Panc1 (cell line): ENCODE measurements at regions not wholly inside any gene's neighbourhood (a gene's known extent, or its start where the extent isn't known, plus 50 kb on each side); places are given as distances from the start of the nearest gene placed in this dataset.

Experiments used
- ATAC-seq: fragments of 200-7000 bp; cut with Tn5 transposase; 2 replicates; pipeline ENCODE4 v1.9.1; 2020; ENCODE audit warnings: mild to moderate bottlenecking, moderate library complexity
- BruUV-seq: library from RNA; stranded (reverse); fragments of 400-500 nt; replicated peaks from 2 replicates; lab custom pipeline; 2021; lab: Mats Ljungman, UMichigan
- CTCF ChIA-PET: fragments of 300-600 bp; sonication (Branson Sonifier 250); formaldehyde crosslinking; loops from one replicate; lab custom pipeline; 2022; ENCODE audit warnings: antibody characterized with exemption; lab: Charles Lee
- POLR2A ChIA-PET: fragments of 300-600 bp; sonication (Branson Sonifier 250); formaldehyde crosslinking; loops from one replicate; lab custom pipeline; 2022; ENCODE audit warnings: antibody characterized with exemption; lab: Charles Lee
- DNase-seq: peaks from one replicate; pipeline ENCODE4 v3.0.0-alpha.2; 2010; ENCODE audit warnings: low read depth, low spot score
- H3K27ac ChIP-seq: 2 replicates; pipeline ENCODE4 v1.5.1; 2011; ENCODE audit warnings: mild to moderate bottlenecking, low read length, inconsistent platforms
- H3K27me3 ChIP-seq: fragments of 200-500 bp; sonication (Bioruptor generic); 2 replicates; pipeline ENCODE4 v1.6.0; 2014; ENCODE audit warnings: low read length, inconsistent platforms; ENCODE audit not compliant: control insufficient read depth, insufficient read depth
- H3K36me3 ChIP-seq: fragments of 200-500 bp; sonication (Bioruptor generic); 2 replicates; pipeline ENCODE4 v1.5.1; 2014; ENCODE audit warnings: inconsistent platforms, mild to moderate bottlenecking, low read length, moderate library complexity; ENCODE audit not compliant: control insufficient read depth, insufficient read depth
- H3K4me1 ChIP-seq: 2 replicates; pipeline ENCODE4 v1.5.1; 2011; ENCODE audit warnings: inconsistent platforms, mild to moderate bottlenecking, low read length, moderate library complexity; ENCODE audit not compliant: control insufficient read depth, insufficient read depth
- H3K4me3 ChIP-seq, 2 experiments: 2 replicates each; pipeline ENCODE4 v1.5.1; 2011 to 2012; ENCODE audit warnings: low read depth in 2 of 2, low read length in 2 of 2, mild to moderate bottlenecking in 2 of 2, inconsistent platforms in 1 of 2, moderate library complexity in 1 of 2
- H3K9me3 ChIP-seq: fragments of 200-500 bp; sonication (Bioruptor generic); 2 replicates; pipeline ENCODE4 v1.5.1; 2014; ENCODE audit warnings: low read depth, mild to moderate bottlenecking, inconsistent platforms, low read length, moderate library complexity; ENCODE audit not compliant: control insufficient read depth, insufficient read depth
- POLR2AphosphoS5 ChIP-seq: IDR thresholded peaks from 2 replicates; pipeline ENCODE4 v1.6.1; 2012; ENCODE audit warnings: mild to moderate bottlenecking, low read depth, low read length, moderate library complexity
- SIN3A ChIP-seq: IDR thresholded peaks from 2 replicates; pipeline ENCODE4 v1.6.1; 2012; ENCODE audit warnings: low read depth, mild to moderate bottlenecking, low read length, moderate library complexity, borderline replicate concordance; ENCODE audit not compliant: insufficient read depth
- TCF7L2 ChIP-seq: IDR thresholded peaks from 2 replicates; pipeline ENCODE4 v1.6.1; 2011; ENCODE audit warnings: mild to moderate bottlenecking, low read depth, low read length, inconsistent platforms
- in situ Hi-C: cut with HindIII; loops from 2 replicates; pipeline ENCODE4 v1.10.0; 2016; ENCODE audit warnings: low sequenced_read_pairs, low pct_unique_long_range_greater_than_20kb
- intact Hi-C: fragments of 100-400 bp; cut with micrococcal nuclease; formaldehyde crosslinking; loops from one replicate; pipeline ENCODE4 v1.10.0; 2022; ENCODE audit not compliant: unreplicated experiment
- TF ChIP-seq, protein P1 (sequence below): fragments of 450-650 bp; IDR thresholded peaks from 2 replicates; pipeline ENCODE4 v1.5.1; 2017; ENCODE audit warnings: mild to moderate bottlenecking
- TF ChIP-seq, protein P2 (sequence below), 2 experiments: IDR thresholded peaks; 2 replicates each; pipeline ENCODE4 v1.6.1; 2011 to 2012; ENCODE audit warnings: low read depth in 2 of 2, control low read depth in 1 of 2, low read length in 1 of 2, mild to moderate bottlenecking in 1 of 2, moderate library complexity in 1 of 2; ENCODE audit not compliant: insufficient read depth in 1 of 2

DNA sequence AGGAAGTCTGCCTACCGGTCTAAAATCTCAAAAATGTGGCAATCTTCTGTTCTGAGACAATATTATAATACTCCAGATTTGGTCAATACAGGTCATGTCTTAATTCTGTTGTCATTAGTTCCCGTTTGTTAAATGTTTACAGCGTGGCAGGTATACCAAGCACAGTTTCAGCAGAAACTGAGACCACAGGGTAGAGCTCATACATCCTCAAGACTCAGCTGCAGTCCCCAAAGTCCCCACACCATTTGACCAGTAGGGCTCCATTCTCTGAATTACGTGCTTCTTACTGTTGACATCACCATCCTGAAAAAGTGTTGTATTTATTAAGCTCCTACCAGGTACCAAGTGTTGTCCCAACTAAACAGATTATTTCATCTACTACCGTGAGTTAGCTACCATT is 157.1 kb downstream of the MC4R start:
- ChIA-PET CTCF (no interaction called here), POLR2A (no interaction called here)
- no peaks in the 10 kb centered on the region for H3K36me3 ChIP-seq
- intact Hi-C loops, result no loop called here
- BruUV-seq, result no TSS peak
- no peak overlapping the region for H3K4me3 ChIP-seq
- H3K9me3 ChIP-seq, result no peaks in the 10 kb centered on the region
- H3K27me3 ChIP-seq, result no peaks in the 10 kb centered on the region
- no peak for TF ChIP-seq SIN3A
- TF ChIP-seq, protein P1, sequence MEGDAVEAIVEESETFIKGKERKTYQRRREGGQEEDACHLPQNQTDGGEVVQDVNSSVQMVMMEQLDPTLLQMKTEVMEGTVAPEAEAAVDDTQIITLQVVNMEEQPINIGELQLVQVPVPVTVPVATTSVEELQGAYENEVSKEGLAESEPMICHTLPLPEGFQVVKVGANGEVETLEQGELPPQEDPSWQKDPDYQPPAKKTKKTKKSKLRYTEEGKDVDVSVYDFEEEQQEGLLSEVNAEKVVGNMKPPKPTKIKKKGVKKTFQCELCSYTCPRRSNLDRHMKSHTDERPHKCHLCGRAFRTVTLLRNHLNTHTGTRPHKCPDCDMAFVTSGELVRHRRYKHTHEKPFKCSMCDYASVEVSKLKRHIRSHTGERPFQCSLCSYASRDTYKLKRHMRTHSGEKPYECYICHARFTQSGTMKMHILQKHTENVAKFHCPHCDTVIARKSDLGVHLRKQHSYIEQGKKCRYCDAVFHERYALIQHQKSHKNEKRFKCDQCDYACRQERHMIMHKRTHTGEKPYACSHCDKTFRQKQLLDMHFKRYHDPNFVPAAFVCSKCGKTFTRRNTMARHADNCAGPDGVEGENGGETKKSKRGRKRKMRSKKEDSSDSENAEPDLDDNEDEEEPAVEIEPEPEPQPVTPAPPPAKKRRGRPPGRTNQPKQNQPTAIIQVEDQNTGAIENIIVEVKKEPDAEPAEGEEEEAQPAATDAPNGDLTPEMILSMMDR, result no peak
- no peak for TF ChIP-seq TCF7L2
- TF ChIP-seq POLR2AphosphoS5, result no peak
- TF ChIP-seq, protein P2, sequence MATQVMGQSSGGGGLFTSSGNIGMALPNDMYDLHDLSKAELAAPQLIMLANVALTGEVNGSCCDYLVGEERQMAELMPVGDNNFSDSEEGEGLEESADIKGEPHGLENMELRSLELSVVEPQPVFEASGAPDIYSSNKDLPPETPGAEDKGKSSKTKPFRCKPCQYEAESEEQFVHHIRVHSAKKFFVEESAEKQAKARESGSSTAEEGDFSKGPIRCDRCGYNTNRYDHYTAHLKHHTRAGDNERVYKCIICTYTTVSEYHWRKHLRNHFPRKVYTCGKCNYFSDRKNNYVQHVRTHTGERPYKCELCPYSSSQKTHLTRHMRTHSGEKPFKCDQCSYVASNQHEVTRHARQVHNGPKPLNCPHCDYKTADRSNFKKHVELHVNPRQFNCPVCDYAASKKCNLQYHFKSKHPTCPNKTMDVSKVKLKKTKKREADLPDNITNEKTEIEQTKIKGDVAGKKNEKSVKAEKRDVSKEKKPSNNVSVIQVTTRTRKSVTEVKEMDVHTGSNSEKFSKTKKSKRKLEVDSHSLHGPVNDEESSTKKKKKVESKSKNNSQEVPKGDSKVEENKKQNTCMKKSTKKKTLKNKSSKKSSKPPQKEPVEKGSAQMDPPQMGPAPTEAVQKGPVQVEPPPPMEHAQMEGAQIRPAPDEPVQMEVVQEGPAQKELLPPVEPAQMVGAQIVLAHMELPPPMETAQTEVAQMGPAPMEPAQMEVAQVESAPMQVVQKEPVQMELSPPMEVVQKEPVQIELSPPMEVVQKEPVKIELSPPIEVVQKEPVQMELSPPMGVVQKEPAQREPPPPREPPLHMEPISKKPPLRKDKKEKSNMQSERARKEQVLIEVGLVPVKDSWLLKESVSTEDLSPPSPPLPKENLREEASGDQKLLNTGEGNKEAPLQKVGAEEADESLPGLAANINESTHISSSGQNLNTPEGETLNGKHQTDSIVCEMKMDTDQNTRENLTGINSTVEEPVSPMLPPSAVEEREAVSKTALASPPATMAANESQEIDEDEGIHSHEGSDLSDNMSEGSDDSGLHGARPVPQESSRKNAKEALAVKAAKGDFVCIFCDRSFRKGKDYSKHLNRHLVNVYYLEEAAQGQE (IDR thresholded peaks at IDR 0.05; ENCODE audit: insufficient read depth in 1 of 2, low read depth in 2 of 2, low read length in 1 of 2), result no peak
- no peak for ATAC-seq
- H3K27ac ChIP-seq, result no peak overlapping the region
- DNase-seq, result no peak
- in situ Hi-C loops, result no loop called here
- no peaks in the 10 kb centered on the region for H3K4me1 ChIP-seq

DNA sequence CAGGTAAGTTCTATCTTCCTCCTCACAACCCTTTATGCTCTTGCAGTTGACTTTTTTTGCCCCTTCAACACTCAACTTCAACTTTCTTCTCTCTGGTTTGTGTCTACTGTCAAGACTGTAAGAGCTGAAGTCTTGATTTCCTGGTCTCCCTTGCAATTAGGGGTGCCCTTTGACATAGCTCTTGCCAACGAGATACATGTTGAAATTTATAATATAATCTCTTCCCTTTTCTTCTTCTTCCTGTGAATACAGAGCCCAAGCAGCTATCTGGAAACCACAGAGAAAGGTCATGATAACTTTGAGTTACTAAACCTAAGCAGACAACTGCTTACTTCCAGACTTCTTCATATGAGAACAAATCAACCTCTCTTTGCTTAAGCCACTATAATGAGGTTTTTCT is 163.5 kb downstream of the MC4R start:
- no peaks in the 10 kb centered on the region for H3K4me1 ChIP-seq
- H3K36me3 ChIP-seq, result no peaks in the 10 kb centered on the region
- no peak overlapping the region for H3K4me3 ChIP-seq
- DNase-seq (no peak), ATAC-seq (no peak)
- BruUV-seq, result no TSS peak
- POLR2A ChIA-PET, result interaction anchor here (0.5 kb wide), 1 partner anchor 1364 kb away, joined by 3 read pairs; no protein-coding TSS in a partner anchor
- no peaks in the 10 kb centered on the region for H3K9me3 ChIP-seq
- in situ Hi-C loops, result no loop called here
- H3K27ac ChIP-seq, result no peak overlapping the region
- intact Hi-C loops, result no loop called here
- no peaks in the 10 kb centered on the region for H3K27me3 ChIP-seq
- CTCF ChIA-PET, result no interaction called here
- TF ChIP-seq, protein P1, result no peak
- TF ChIP-seq SIN3A, result no peak
- TF ChIP-seq, protein P2 (IDR thresholded peaks at IDR 0.05; ENCODE audit: insufficient read depth in 1 of 2, low read depth in 2 of 2, low read length in 1 of 2), result no peak
- TF ChIP-seq POLR2AphosphoS5, result no peak
- no peak for TF ChIP-seq TCF7L2
